Naive thymus-derived CD4-positive, alpha-beta T cell (primary cell): ENCODE measurements at regions not wholly inside any gene's neighbourhood (a gene's known extent, or its start where the extent isn't known, plus 50 kb on each side); places are given as distances from the start of the nearest gene placed in this dataset.

Experiments used
- ATAC-seq: fragments of 150-1000 bp; cut with Tn5 transposase; 2 replicates; pipeline ENCODE4 v1.10.0; 2021; ENCODE audit warnings: mild to moderate bottlenecking, moderate library complexity
- CTCF ChIA-PET: fragments of 350-600 bp; sonication (Branson Sonifier 250); formaldehyde crosslinking; loops from one replicate; lab custom pipeline; 2021; ENCODE audit warnings: antibody characterized with exemption; lab: Charles Lee
- POLR2A ChIA-PET: fragments of 350-600 bp; sonication (Branson Sonifier 250); formaldehyde crosslinking; loops from one replicate; lab custom pipeline; 2021; ENCODE audit warnings: antibody characterized with exemption, inconsistent platforms; lab: Charles Lee
- DNase-seq, 9 donors: peaks; one replicate each; pipeline versions ENCODE4 v3.0.0 to v3.0.0-alpha.2; 2020 to 2022; ENCODE audit warnings: mixed read lengths in 1 of 9
- H3K27ac ChIP-seq: one replicate; pipeline ENCODE4 v1.7.0; 2013; ENCODE audit warnings: mild to moderate bottlenecking, low read depth, low read length, moderate library complexity
- H3K27me3 ChIP-seq, 2 donors: one replicate each; pipeline ENCODE4 v1.7.0; 2013; ENCODE audit warnings: low read length in 2 of 2, mild to moderate bottlenecking in 2 of 2, moderate library complexity in 2 of 2; ENCODE audit not compliant: control insufficient read depth in 2 of 2, insufficient read depth in 2 of 2
- H3K36me3 ChIP-seq, 3 experiments: 1 replicate in 2 of 3; 2 replicates in 1 of 3; pipeline ENCODE4 v1.7.0; 2013; ENCODE audit warnings: low read length in 3 of 3, mild to moderate bottlenecking in 3 of 3, moderate library complexity in 1 of 3; ENCODE audit not compliant: insufficient read depth in 3 of 3, control insufficient read depth in 2 of 3
- H3K4me1 ChIP-seq, 2 donors: one replicate each; pipeline ENCODE4 v1.7.0; 2013; ENCODE audit warnings: low read length in 2 of 2, mild to moderate bottlenecking in 2 of 2, moderate library complexity in 1 of 2; ENCODE audit not compliant: control insufficient read depth in 2 of 2, insufficient read depth in 2 of 2
- H3K4me3 ChIP-seq: 2 replicates; pipeline ENCODE4 v1.7.0; 2013; ENCODE audit warnings: mild to moderate bottlenecking, low read length
- H3K9me3 ChIP-seq, 3 experiments: 1 replicate in 2 of 3; 2 replicates in 1 of 3; pipeline ENCODE4 v1.7.0; 2013; ENCODE audit warnings: low read length in 3 of 3; ENCODE audit not compliant: control insufficient read depth in 2 of 3
- H3K27ac Mint-ChIP-seq, 9 donors: one replicate each; pipeline ENCODE4 v1.8.0; 2020 to 2022; ENCODE audit warnings: mixed read lengths in 9 of 9, mild to moderate bottlenecking in 8 of 9, moderate library complexity in 5 of 9, inconsistent platforms in 2 of 9
- H3K27me3 Mint-ChIP-seq, 5 donors: one replicate each; pipeline ENCODE4 v1.8.0; 2021 to 2022; ENCODE audit warnings: mixed read lengths in 5 of 5, mild to moderate bottlenecking in 1 of 5
- H3K36me3 Mint-ChIP-seq, 5 donors: one replicate each; pipeline ENCODE4 v1.8.0; 2020 to 2022; ENCODE audit warnings: mixed read lengths in 5 of 5, mild to moderate bottlenecking in 3 of 5, inconsistent platforms in 1 of 5
- H3K4me1 Mint-ChIP-seq, 7 donors: one replicate each; pipeline ENCODE4 v1.8.0; 2020 to 2022; ENCODE audit warnings: mixed read lengths in 7 of 7, mild to moderate bottlenecking in 3 of 7, inconsistent platforms in 1 of 7
- H3K4me3 Mint-ChIP-seq, 10 donors: one replicate each; pipeline ENCODE4 v1.8.0; 2020 to 2022; ENCODE audit warnings: mild to moderate bottlenecking in 10 of 10, mixed read lengths in 10 of 10, moderate library complexity in 6 of 10, inconsistent platforms in 2 of 10
- H3K9me3 Mint-ChIP-seq, 11 donors: one replicate each; pipeline ENCODE4 v1.8.0; 2020 to 2022; ENCODE audit warnings: mixed read lengths in 11 of 11, mild to moderate bottlenecking in 4 of 11, inconsistent platforms in 1 of 11, moderate library complexity in 1 of 11
- intact Hi-C, 2 donors: fragments of 100-400 bp; cut with micrococcal nuclease; formaldehyde crosslinking; loops; one replicate each; pipeline ENCODE4 v1.15.1; 2023

GRCh38 chr4:52317981-52318380 lies 266.9 kb downstream of the SPATA18 start:
- CTCF ChIA-PET: no interaction called here
- no peak overlapping the region for H3K27ac Mint-ChIP-seq

GRCh38 chr4:52329894-52330293 lies 278.8 kb downstream of the SPATA18 start:
- CTCF ChIA-PET: no interaction called here
- intact Hi-C loops: no loop called here
- POLR2A ChIA-PET: no interaction called here

More at GRCh38 chr4:52317981-52318380, 266.9 kb downstream of the SPATA18 start:
- Histone ChIP-seq H3K9me3 (no peaks in the 10 kb centered on the region), H3K36me3 (no peaks in the 10 kb centered on the region), H3K4me1 (no peaks in the 10 kb centered on the region), H3K4me3 (no peak overlapping the region), H3K27me3 (no peaks in the 10 kb centered on the region), H3K27ac (no peak overlapping the region)
- intact Hi-C loops: no loop called here
- POLR2A ChIA-PET: no interaction called here
- Mint-ChIP-seq H3K4me1 (no peaks in the 10 kb centered on the region), H3K9me3 (peaks cover 1 to 12% (median 6%) of the 10 kb centered on the region in 11 donors), H3K4me3 (no peak overlapping the region), H3K36me3 (no peaks in the 10 kb centered on the region), H3K27me3 (no peaks in the 10 kb centered on the region)
- DNase-seq (no peak), ATAC-seq (no peak)

GRCh38 chr4:52343595-52343994 lies 292.5 kb downstream of the SPATA18 start:
- intact Hi-C loops: no loop called here
- DNase-seq: no peak
- ChIA-PET CTCF (no interaction called here), POLR2A (no interaction called here)
- H3K4me1 ChIP-seq: no peaks in the 10 kb centered on the region
- no peak overlapping the region for H3K27ac ChIP-seq
- H3K36me3 ChIP-seq: no peaks in the 10 kb centered on the region
- no peaks in the 10 kb centered on the region for H3K9me3 ChIP-seq
- H3K36me3 Mint-ChIP-seq: no peaks in the 10 kb centered on the region
- no peak for ATAC-seq
- H3K27me3 Mint-ChIP-seq: peaks cover 0 to 15% (median 0%) of the 10 kb centered on the region in 5 donors
- no peaks in the 10 kb centered on the region for H3K4me1 Mint-ChIP-seq
- H3K4me3 Mint-ChIP-seq: no peak overlapping the region
- H3K27ac Mint-ChIP-seq: no peak overlapping the region
- H3K27me3 ChIP-seq: no peaks in the 10 kb centered on the region
- H3K4me3 ChIP-seq: no peak overlapping the region
- peaks cover 0 to 8% (median 0%) of the 10 kb centered on the region in 11 donors for H3K9me3 Mint-ChIP-seq

More at GRCh38 chr4:52329894-52330293, 278.8 kb downstream of the SPATA18 start:
- H3K9me3 Mint-ChIP-seq: peaks cover 4 to 59% (median 24%) of the 10 kb centered on the region in 11 donors
- Histone ChIP-seq H3K27me3 (no peaks in the 10 kb centered on the region), H3K27ac (no peak overlapping the region), H3K4me3 (no peak overlapping the region), H3K9me3 (peaks cover 0 to 11% (median 6%) of the 10 kb centered on the region in 3 experiments), H3K36me3 (no peaks in the 10 kb centered on the region), H3K4me1 (no peaks in the 10 kb centered on the region)
- no peak for DNase-seq
- H3K4me3 Mint-ChIP-seq: no peak overlapping the region
- peaks cover 0 to under 1% (median 0%) of the 10 kb centered on the region in 5 donors for H3K27me3 Mint-ChIP-seq
- ATAC-seq: no peak
- H3K4me1 Mint-ChIP-seq: no peaks in the 10 kb centered on the region
- no peak overlapping the region for H3K27ac Mint-ChIP-seq
- peaks cover 0 to 5% (median 0%) of the 10 kb centered on the region in 5 donors for H3K36me3 Mint-ChIP-seq

GRCh38 chr4:52350926-52351325 lies 299.8 kb downstream of the SPATA18 start:
- no peak for DNase-seq
- Mint-ChIP-seq H3K27me3 (peaks cover 0 to 17% (median 4%) of the 10 kb centered on the region in 5 donors), H3K36me3 (no peaks in the 10 kb centered on the region), H3K9me3 (peaks cover 0 to 8% (median 0%) of the 10 kb centered on the region in 11 donors), H3K4me1 (no peaks in the 10 kb centered on the region), H3K4me3 (no peak overlapping the region), H3K27ac (no peak overlapping the region)
- Histone ChIP-seq H3K4me3 (no peak overlapping the region), H3K9me3 (no peaks in the 10 kb centered on the region), H3K27me3 (no peaks in the 10 kb centered on the region), H3K4me1 (no peaks in the 10 kb centered on the region), H3K27ac (no peak overlapping the region), H3K36me3 (no peaks in the 10 kb centered on the region)
- no peak for ATAC-seq
- intact Hi-C loops: no loop called here
- ChIA-PET CTCF (no interaction called here), POLR2A (no interaction called here)

- intact Hi-C loops: no loop called here
- H3K9me3 Mint-ChIP-seq: peaks cover 0 to 4% (median 0%) of the 10 kb centered on the region in 11 donors
- H3K36me3 Mint-ChIP-seq: no peaks in the 10 kb centered on the region
- no peaks in the 10 kb centered on the region for H3K4me1 Mint-ChIP-seq
- ATAC-seq (no peak), DNase-seq (no peak)
- no peak overlapping the region for H3K27ac Mint-ChIP-seq
- no peak overlapping the region for H3K4me3 Mint-ChIP-seq
- POLR2A ChIA-PET: no interaction called here
- no peaks in the 10 kb centered on the region for H3K9me3 ChIP-seq
- CTCF ChIA-PET: no interaction called here
- H3K4me1 ChIP-seq: no peaks in the 10 kb centered on the region
- no peak overlapping the region for H3K4me3 ChIP-seq
- H3K27me3 Mint-ChIP-seq: peaks cover 0 to 11% (median 7%) of the 10 kb centered on the region in 5 donors
- no peaks in the 10 kb centered on the region for H3K27me3 ChIP-seq
- H3K36me3 ChIP-seq: no peaks in the 10 kb centered on the region
- no peak overlapping the region for H3K27ac ChIP-seq
Observed at GRCh38 chr4:52358366-52358765, 300.7 kb downstream of the USP46 start.

GRCh38 chr4:52358883-52359321 lies 300.2 kb downstream of the USP46 start:
- no peak overlapping the region for H3K27ac ChIP-seq
- CTCF ChIA-PET: no interaction called here
- no peaks in the 10 kb centered on the region for H3K36me3 ChIP-seq
- ATAC-seq: no peak
- H3K27me3 ChIP-seq: no peaks in the 10 kb centered on the region
- H3K9me3 ChIP-seq: no peaks in the 10 kb centered on the region
- no peaks in the 10 kb centered on the region for H3K36me3 Mint-ChIP-seq
- POLR2A ChIA-PET: no interaction called here
- H3K27me3 Mint-ChIP-seq: peaks cover 0 to 11% (median 7%) of the 10 kb centered on the region in 5 donors
- intact Hi-C loops: no loop called here
- H3K27ac Mint-ChIP-seq: no peak overlapping the region
- H3K9me3 Mint-ChIP-seq: peaks cover 0 to 4% (median 0%) of the 10 kb centered on the region in 11 donors
- no peaks in the 10 kb centered on the region for H3K4me1 ChIP-seq
- no peak overlapping the region for H3K4me3 ChIP-seq
- no peak overlapping the region for H3K4me3 Mint-ChIP-seq
- no peaks in the 10 kb centered on the region for H3K4me1 Mint-ChIP-seq
- no peak for DNase-seq

- Mint-ChIP-seq H3K36me3 (no peaks in the 10 kb centered on the region), H3K27me3 (peaks cover 0 to 21% (median 11%) of the 10 kb centered on the region in 5 donors), H3K9me3 (peaks cover 0 to 2% (median 0%) of the 10 kb centered on the region in 11 donors), H3K4me3 (no peak overlapping the region), H3K4me1 (no peaks in the 10 kb centered on the region), H3K27ac (peak overlapping the region in 1 of 9 donors; percentile 11)
- intact Hi-C loops: no loop called here
- ATAC-seq (no peak), DNase-seq (no peak)
- Histone ChIP-seq H3K9me3 (no peaks in the 10 kb centered on the region), H3K36me3 (no peaks in the 10 kb centered on the region), H3K4me3 (no peak overlapping the region), H3K27ac (no peak overlapping the region), H3K27me3 (no peaks in the 10 kb centered on the region), H3K4me1 (no peaks in the 10 kb centered on the region)
- ChIA-PET CTCF (no interaction called here), POLR2A (no interaction called here)
Observed at GRCh38 chr4:52366191-52366590, 292.9 kb downstream of the USP46 start.
